Stimulated activated CD8-positive, alpha-beta memory T cell treated with anti-CD3 and anti-CD28 coated beads, Interleukin-7, amount 100 ng/mL, for 1 hour (primary cell): ENCODE measurements at regions not wholly inside any gene's neighbourhood (a gene's known extent, or its start where the extent isn't known, plus 50 kb on each side); places are given as distances from the start of the nearest gene placed in this dataset.

Source experiments
- DNase-seq, 2 donors: peaks; one replicate each; pipeline ENCODE4 v3.0.0-alpha.2; 2020; ENCODE audit warnings: low read depth in 2 of 2

DNA sequence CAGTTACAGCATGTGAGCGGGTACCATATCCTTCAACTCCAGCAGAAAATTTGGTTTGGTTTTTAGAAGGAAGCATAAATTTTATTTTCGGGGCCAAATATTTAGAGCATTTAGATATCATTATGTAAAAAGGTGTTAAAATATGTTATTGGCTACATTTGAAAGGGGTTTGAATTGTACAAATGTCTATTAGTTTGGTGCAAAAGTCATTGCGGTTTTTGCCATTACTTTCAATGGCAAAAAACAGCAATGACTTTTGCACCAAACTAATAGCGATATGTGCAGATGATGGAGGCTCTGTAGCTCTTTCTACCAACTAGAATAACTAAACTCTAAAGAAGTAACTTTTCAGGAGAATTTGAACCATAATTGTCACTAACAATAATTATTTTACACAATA is 1666.2 kb upstream of the SLC39A10 start:
- no peak for DNase-seq

- DNase-seq: no peak
These were observed 1667.4 kb upstream of the SLC39A10 start for GRCh38 chr2:193989645-193990044.

GRCh38 chr2:193988784-193989183 is 1668.2 kb upstream of the SLC39A10 start:
- DNase-seq: no peak

DNA sequence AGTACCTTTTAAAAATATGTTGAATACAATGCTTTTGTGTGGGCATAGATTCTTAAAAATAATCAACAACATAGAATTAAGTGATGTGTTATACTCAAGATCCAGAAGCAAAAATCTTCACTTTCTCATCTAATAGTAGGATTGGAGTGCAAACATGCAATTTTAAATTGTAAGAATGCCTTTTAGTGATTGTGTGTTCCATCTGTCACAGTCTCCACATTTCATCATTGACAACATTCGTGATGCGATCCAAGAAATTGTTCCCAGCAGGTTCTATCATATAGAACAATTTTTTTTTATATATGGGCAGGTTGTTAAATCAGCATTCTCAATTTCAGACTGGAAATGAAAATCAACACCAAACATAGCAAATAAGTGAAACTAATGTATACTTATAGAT is 1671.8 kb upstream of the SLC39A10 start:
- DNase-seq: no peak

- DNase-seq: no peak
These were observed 1676.4 kb upstream of the SLC39A10 start for GRCh38 chr2:193980599-193980998.

- DNase-seq: no peak
These were observed 1683.2 kb upstream of the SLC39A10 start for GRCh38 chr2:193973781-193974180.

GRCh38 chr2:193966590-193966989 is 1690.4 kb upstream of the SLC39A10 start:
- DNase-seq: no peak

GRCh38 chr2:193965263-193965662 is 1691.8 kb upstream of the SLC39A10 start:
- no peak for DNase-seq

DNA sequence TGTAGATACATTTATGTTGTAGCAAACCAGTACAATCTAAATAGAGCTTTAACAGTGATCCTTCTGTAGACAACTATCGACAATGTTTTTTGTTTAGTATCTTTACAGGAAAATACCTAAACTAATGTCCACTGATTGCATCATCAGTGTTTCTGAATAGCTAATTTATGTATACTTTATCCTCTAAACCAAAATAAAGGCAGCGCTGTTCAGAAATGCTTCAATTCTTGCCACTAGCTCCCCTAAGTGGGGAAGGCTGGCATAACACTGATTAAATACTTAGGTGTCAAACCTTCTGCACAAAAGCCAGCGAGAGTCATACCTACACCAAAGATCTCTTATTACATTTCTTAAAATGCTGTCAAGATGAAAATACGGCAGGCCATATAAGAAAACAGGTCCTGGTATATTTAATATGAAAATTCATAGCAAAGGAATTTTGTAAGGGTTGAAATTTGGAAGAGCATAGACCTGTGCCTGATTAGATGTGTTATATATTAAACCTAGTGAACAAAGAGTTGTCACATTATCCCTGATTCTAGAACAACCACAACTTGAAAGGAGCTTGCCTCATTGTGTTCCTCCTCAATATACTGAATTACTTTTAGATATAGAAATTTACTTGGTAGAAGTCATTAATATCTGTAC is 1693.4 kb upstream of the SLC39A10 start:
- no peak for DNase-seq

GRCh38 chr2:193946806-193947205 is 1710.2 kb upstream of the SLC39A10 start:
- no peak for DNase-seq

GRCh38 chr2:193943406-193943960 is 1713.5 kb upstream of the SLC39A10 start:
- DNase-seq: no peak

DNA sequence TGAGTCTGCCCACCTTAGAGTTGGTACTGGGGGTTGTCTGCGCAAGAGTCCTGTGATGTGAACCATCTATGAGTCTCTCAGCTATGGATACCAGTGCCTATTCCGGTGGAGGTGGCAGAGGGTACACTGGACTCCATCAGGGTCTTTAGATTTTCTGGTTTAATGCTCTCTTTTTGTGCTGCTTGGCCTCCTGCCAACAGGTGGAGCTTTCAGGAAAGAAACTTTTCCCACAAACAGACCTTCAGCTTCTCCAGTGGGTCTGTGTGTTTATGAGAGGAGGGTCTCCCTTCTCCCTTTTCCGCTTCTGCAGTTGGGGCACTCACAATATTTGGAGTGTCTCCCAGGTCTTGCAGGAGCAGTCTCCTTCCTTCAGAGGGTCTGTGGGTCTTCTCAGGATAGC is 1721.9 kb upstream of the SLC39A10 start:
- DNase-seq: no peak

DNA sequence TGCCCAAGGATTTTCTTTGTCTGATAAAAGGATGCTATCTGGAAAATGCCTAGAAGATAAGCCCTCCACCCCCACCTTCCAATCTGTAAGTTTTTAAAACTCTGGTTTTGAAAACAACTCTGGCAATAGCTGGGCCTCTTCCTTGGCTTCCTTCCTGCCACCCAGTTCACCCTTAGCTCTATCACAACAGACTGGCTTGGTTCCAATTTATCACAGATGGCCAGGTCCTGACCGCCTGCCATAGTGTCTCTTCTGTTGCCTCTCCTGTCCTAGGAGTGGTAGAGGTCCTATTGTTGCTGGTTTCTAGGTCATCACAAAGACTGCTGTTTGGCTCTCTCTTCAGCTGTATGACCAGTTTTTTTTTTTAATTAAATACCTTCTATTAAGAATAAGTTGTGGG is 1727.9 kb upstream of the SLC39A10 start:
- no peak for DNase-seq

DNA sequence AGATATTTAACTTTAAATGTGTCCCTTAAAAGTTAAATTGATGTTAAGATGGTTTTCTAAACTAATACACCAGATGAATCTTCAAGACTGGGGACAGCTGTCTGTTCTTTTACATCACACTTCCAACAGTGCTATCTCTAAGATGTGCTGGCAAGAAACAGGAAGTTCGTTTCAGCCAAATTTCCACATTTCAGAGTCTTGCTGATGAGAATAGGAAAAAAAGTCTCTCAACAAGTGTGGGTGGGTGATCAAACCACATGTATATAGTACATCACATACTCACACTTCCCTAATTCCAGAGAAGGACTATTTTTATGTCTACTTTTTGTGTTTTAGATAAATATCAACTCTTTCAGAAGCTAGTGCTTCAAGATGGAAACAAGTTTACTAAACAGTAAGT is 1712.8 kb upstream of the TMEFF2 start:
- no peak for DNase-seq

DNA sequence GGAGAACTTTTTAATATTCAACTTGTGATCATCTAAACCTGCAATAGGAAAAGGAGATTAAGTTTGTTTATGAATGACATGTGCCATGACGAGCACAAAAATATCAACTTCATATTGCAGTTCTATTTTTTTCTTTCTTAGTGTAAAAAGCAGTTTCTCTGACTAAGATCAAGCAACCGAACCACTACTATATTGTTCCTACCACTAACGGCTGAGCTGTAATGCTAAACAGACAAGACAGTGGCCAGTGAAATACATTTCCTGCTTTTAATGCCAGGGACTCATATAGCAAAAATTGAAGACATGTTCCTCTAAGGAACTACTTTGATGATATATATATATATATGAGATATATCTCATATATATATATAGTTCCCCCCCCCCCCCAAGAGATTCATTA is 1705.6 kb upstream of the TMEFF2 start:
- DNase-seq: no peak

DNA sequence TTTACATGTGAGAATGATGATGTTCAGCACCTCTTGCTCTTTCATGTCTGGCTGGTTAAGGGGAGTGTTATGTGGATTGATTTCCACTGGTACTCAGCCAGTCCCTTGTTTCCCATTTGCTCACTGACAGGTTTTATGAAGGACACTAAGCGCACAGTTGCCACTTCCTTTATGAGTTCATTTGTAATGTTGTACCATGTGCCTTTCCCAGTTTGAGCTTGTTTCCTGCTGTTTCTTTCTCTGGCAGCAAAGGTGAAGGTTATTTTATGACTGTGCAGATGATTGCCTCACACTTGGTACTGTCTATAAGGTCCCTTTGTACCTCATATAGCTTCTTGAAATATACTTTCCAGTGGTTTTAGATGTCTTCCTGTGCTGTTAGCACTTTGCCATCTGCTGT is 1700.5 kb upstream of the TMEFF2 start:
- DNase-seq: no peak

- no peak for DNase-seq
These were observed 1699.3 kb upstream of the TMEFF2 start for GRCh38 chr2:193894081-193894480.

DNA sequence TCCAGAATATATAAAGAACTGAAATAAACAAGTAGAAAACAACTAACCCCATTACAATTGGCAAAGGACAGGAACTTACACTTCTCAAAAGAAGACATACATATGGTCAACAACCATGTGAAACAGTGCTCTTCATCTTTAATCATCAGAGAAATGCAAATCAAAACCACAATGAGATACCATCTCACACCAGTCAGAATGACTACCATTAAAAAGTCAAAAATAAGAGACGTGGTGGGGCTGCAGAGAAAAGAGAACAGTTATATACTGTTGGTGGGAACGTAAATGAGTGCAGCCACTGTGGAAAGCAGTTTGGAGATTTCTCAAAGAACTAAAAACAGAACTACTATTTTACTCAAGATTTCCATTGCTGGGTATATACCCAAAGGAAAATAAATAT is 1696.3 kb upstream of the TMEFF2 start:
- no peak for DNase-seq

DNA sequence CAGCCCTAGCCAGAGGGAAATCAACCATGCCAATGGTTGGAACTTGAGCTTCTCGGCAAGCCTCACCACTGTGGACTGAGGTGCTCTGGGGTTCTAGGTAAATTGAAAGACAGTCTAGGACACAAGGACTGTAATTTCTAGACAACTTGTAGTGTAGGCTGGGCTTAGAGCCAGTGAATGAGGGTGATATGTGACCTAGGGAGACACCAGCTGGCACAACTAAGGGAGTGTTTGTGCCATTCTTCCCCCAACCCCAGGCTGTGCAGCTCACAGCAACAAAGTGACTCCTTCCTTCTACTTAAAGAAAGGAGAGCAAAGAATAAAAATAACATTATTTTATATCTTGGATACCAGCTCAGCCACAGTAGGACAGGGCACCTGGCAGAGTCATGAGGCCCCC is 1690.7 kb upstream of the TMEFF2 start:
- no peak for DNase-seq

GRCh38 chr2:193883820-193884219 is 1689.1 kb upstream of the TMEFF2 start:
- DNase-seq: no peak

- no peak for DNase-seq
These were observed 1682.2 kb upstream of the TMEFF2 start for GRCh38 chr2:193876980-193877379.

DNA sequence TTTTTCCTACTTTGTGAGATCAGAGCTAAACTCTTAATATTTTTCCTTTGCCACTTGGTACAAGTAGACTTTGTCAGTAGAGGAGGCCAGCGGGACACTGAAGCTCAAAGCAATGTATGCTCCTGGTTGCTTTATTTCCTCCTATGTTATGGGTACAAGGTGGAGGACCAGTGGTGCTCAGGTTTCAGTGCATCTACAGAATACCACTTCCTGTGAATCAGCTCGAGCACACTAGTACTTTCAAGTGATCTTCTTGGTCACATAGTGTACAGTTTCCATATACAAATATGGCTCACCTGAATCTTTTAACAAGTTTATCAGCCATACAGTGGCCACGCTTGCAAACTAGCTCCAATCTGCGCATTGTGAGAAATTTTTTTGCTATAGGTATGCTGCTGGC is 1674.8 kb upstream of the TMEFF2 start:
- no peak for DNase-seq

GRCh38 chr2:193868833-193869232 is 1674.1 kb upstream of the TMEFF2 start:
- no peak for DNase-seq

DNA sequence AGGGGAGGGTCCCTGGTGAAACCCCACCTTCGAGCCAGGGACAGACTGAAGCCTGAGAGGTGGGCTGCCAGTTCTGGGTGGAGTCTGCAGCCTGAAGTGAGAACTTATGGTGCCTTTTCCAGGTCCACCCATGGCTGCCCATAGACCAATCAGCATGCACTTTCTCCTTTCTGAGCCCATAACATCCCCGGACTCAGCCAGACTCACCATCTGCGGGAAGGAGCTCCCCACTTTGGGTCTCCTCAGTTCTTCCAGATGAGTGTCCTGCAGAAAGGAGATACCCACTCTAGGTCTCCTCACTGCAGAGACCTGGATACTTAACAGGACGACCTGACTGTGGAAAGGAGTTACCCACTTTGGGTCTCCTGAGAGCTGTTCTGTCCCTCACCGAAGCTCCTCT is 1673.4 kb upstream of the TMEFF2 start:
- no peak for DNase-seq
